H9 (cell line): ENCODE measurements at regions not wholly inside any gene's neighbourhood (a gene's known extent, or its start where the extent isn't known, plus 50 kb on each side); places are given as distances from the start of the nearest gene placed in this dataset.

ENCODE experiments used
- DNase-seq: peaks from one replicate; pipeline ENCODE4 v3.0.0-alpha.2; 2017
- H2AFZ ChIP-seq: one replicate; pipeline ENCODE4 v1.6.1; 2013; ENCODE audit warnings: mild to moderate bottlenecking, low read length, control low read depth, moderate library complexity
- H2AK5ac ChIP-seq: 2 replicates; pipeline ENCODE4 v1.6.1; 2013; ENCODE audit warnings: low read length, control low read depth, mixed read lengths; ENCODE audit not compliant: insufficient read length
- H2BK120ac ChIP-seq: one replicate; pipeline ENCODE4 v1.6.1; 2013; ENCODE audit warnings: low read depth, mild to moderate bottlenecking, low read length, control low read depth, inconsistent platforms; ENCODE audit not compliant: poor library complexity, severe bottlenecking
- H2BK12ac ChIP-seq: 2 replicates; pipeline ENCODE4 v1.6.1; 2013; ENCODE audit warnings: low read length, control low read depth, mixed read lengths, low read depth; ENCODE audit not compliant: insufficient read length
- H2BK15ac ChIP-seq: 2 replicates; pipeline ENCODE4 v1.6.1; 2013; ENCODE audit warnings: low read depth, low read length, control low read depth
- H2BK20ac ChIP-seq: one replicate; pipeline ENCODE4 v1.6.1; 2013; ENCODE audit warnings: low read depth, mild to moderate bottlenecking, low read length, control low read depth, inconsistent platforms; ENCODE audit not compliant: poor library complexity, severe bottlenecking
- H2BK5ac ChIP-seq: 2 replicates; pipeline ENCODE4 v1.6.1; 2013; ENCODE audit warnings: low read length, control low read depth, mixed read lengths; ENCODE audit not compliant: insufficient read length
- H3K14ac ChIP-seq: 2 replicates; pipeline ENCODE4 v1.6.1; 2013; ENCODE audit warnings: low read length, control low read depth; ENCODE audit not compliant: insufficient read depth
- H3K18ac ChIP-seq: 2 replicates; pipeline ENCODE4 v1.6.1; 2013; ENCODE audit warnings: low read depth, mild to moderate bottlenecking, mixed read lengths, low read length, control low read depth; ENCODE audit not compliant: insufficient read length
- H3K23ac ChIP-seq: 2 replicates; pipeline ENCODE4 v1.6.1; 2013; ENCODE audit warnings: low read length, control low read depth, mixed read lengths, low read depth; ENCODE audit not compliant: insufficient read length
- H3K23me2 ChIP-seq: 2 replicates; pipeline ENCODE4 v1.6.1; 2013; ENCODE audit warnings: low read depth, mild to moderate bottlenecking, mixed read lengths, low read length, control low read depth; ENCODE audit not compliant: insufficient read length, poor library complexity, severe bottlenecking
- H3K27ac ChIP-seq: 2 replicates; pipeline ENCODE4 v1.5.1; 2013; ENCODE audit warnings: low read length, control low read depth, mixed read lengths, low read depth; ENCODE audit not compliant: insufficient read length
- H3K27me3 ChIP-seq: 2 replicates; pipeline ENCODE4 v1.6.1; 2013; ENCODE audit warnings: low read length, control low read depth, inconsistent platforms; ENCODE audit not compliant: insufficient read depth
- H3K4ac ChIP-seq: 2 replicates; pipeline ENCODE4 v1.6.1; 2013; ENCODE audit warnings: low read depth, mild to moderate bottlenecking, control low read depth, inconsistent platforms, low read length, moderate library complexity
- H3K4me1 ChIP-seq: 2 replicates; pipeline ENCODE4 v1.6.1; 2013; ENCODE audit warnings: low read length, control low read depth, inconsistent platforms; ENCODE audit not compliant: insufficient read depth
- H3K4me2 ChIP-seq: 2 replicates; pipeline ENCODE4 v1.6.1; 2013; ENCODE audit warnings: low read length, control low read depth, mixed read lengths; ENCODE audit not compliant: insufficient read length, insufficient read depth
- H3K56ac ChIP-seq: 2 replicates; pipeline ENCODE4 v1.6.1; 2013; ENCODE audit warnings: low read depth, mild to moderate bottlenecking, mixed read lengths, low read length, control low read depth; ENCODE audit not compliant: insufficient read length
- H3K79me1 ChIP-seq: 2 replicates; pipeline ENCODE4 v1.6.1; 2013; ENCODE audit warnings: low read depth, mild to moderate bottlenecking, moderate library complexity, low read length, control low read depth, inconsistent platforms; ENCODE audit not compliant: insufficient read depth, poor library complexity, severe bottlenecking
- H3K79me2 ChIP-seq: 2 replicates; pipeline ENCODE4 v1.6.1; 2013; ENCODE audit warnings: low read length, control low read depth, inconsistent platforms; ENCODE audit not compliant: insufficient read depth
- H3K9ac ChIP-seq: 2 replicates; pipeline ENCODE4 v1.6.1; 2013; ENCODE audit warnings: low read length, control low read depth, mixed read lengths; ENCODE audit not compliant: insufficient read length; ENCODE audit errors: extremely low read depth
- H3K9me3 ChIP-seq: one replicate; pipeline ENCODE4 v1.6.1; 2013; ENCODE audit warnings: low read depth, low read length, inconsistent platforms; ENCODE audit not compliant: control insufficient read depth
- H3T11ph ChIP-seq: one replicate; pipeline ENCODE4 v1.6.1; 2013; ENCODE audit warnings: mild to moderate bottlenecking, low read length, control low read depth, inconsistent platforms
- H4K20me1 ChIP-seq: one replicate; pipeline ENCODE4 v1.6.1; 2013; ENCODE audit not compliant: control insufficient read depth, insufficient read length, insufficient read depth
- H4K5ac ChIP-seq: 2 replicates; pipeline ENCODE4 v1.6.1; 2013; ENCODE audit warnings: low read depth, mild to moderate bottlenecking, mixed read lengths, low read length, control low read depth; ENCODE audit not compliant: insufficient read length
- H4K8ac ChIP-seq: replicated peaks from 2 replicates; pipeline ENCODE4 v1.6.1; 2013; ENCODE audit warnings: low read length, control low read depth, mixed read lengths, low read depth; ENCODE audit not compliant: insufficient read length
- H4K91ac ChIP-seq: 2 replicates; pipeline ENCODE4 v1.6.1; 2013; ENCODE audit warnings: low read depth, mild to moderate bottlenecking, moderate library complexity, mixed read lengths, low read length, control low read depth; ENCODE audit not compliant: insufficient read length
- H3K27ac Mint-ChIP-seq, 3 experiments: 2 replicates in 2 of 3; 3 replicates in 1 of 3; pipeline ENCODE4 v1.8.0; 2020 to 2021; ENCODE audit warnings: mixed read lengths in 3 of 3, mild to moderate bottlenecking in 1 of 3, moderate library complexity in 1 of 3
- H3K27me3 Mint-ChIP-seq: 2 replicates; pipeline ENCODE4 v1.8.0; 2021; ENCODE audit warnings: low read depth, mild to moderate bottlenecking, moderate library complexity, mixed read lengths
- H3K36me3 Mint-ChIP-seq, 3 experiments: 2 replicates in 2 of 3; 3 replicates in 1 of 3; pipeline ENCODE4 v1.8.0; 2020 to 2021; ENCODE audit warnings: low read depth in 3 of 3, mixed read lengths in 3 of 3; ENCODE audit not compliant: insufficient read depth in 1 of 3
- H3K4me1 Mint-ChIP-seq, 2 experiments: 2 replicates each; pipeline ENCODE4 v1.8.0; 2020; ENCODE audit warnings: mixed read lengths in 2 of 2
- H3K4me3 Mint-ChIP-seq, 2 experiments: 2 replicates in 1 of 2; 3 replicates in 1 of 2; pipeline ENCODE4 v1.8.0; 2020 to 2021; ENCODE audit warnings: mild to moderate bottlenecking in 2 of 2, mixed read lengths in 2 of 2, moderate library complexity in 1 of 2
- H3K9me3 Mint-ChIP-seq, 2 experiments: 2 replicates in 1 of 2; 3 replicates in 1 of 2; pipeline ENCODE4 v1.8.0; 2020; ENCODE audit warnings: mild to moderate bottlenecking in 2 of 2, mixed read lengths in 2 of 2, moderate library complexity in 1 of 2
- WGBS: extraction: QIAGEN DNeasy Blood & Tissue Kit; methylation state at CpG from one replicate; pipeline ENCODE4 v1.1.7; 2013; ENCODE audit warnings: missing lambda C conversion rate, low lambda C conversion rate, mixed read lengths; ENCODE audit not compliant: insufficient read length; ENCODE audit errors: extremely low coverage; 5-methylcytosine and 5-hydroxymethylcytosine counted together
- TF ChIP-seq, protein P1 (sequence below): fragments of 200-600 bp; sonication (generic); conservative IDR thresholded peaks from 3 replicates; pipeline ENCODE4 v1.8.0; 2021; ENCODE audit warnings: antibody characterized with exemption, mild to moderate bottlenecking

DNA sequence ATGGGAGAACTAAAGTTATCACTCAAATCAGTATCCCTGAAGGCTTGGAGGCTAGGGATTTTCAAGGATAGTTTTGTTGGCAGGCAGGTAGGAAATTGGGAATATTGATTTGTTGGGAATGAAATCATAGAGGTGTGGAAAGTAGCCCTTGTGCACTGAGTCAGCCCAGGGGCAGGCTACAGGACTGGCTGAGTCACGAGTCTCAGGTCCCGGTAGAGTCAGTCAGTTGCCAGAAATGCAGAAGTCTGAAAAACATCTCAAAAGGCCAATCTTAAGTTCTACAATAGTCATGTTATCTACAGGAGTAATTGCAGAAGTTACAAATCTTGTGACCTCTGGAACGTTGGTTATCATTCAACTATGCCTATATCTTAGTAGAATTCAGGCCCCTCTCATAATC lies 153.1 kb downstream of the GC start:
- Histone ChIP-seq H2AK5ac (no peak overlapping the region), H2AFZ (no peak overlapping the region), H4K5ac (no peak overlapping the region), H3K27ac (no peak overlapping the region), H4K20me1 (no peaks in the 10 kb centered on the region), H3K23me2 (no peaks in the 10 kb centered on the region), H3K56ac (no peak overlapping the region), H3K9me3 (no peaks in the 10 kb centered on the region), H3K4me2 (no peak overlapping the region), H3T11ph (no peak overlapping the region), H3K4me1 (no peaks in the 10 kb centered on the region; the same call in 1 of the 2 replicates), H3K18ac (no peak overlapping the region), H3K9ac (no peak overlapping the region), H4K8ac (no peak overlapping the region), H2BK15ac (no peak overlapping the region), H4K91ac (no peak overlapping the region), H3K4ac (no peak overlapping the region), H2BK5ac (no peak overlapping the region), H2BK12ac (no peak overlapping the region), H2BK20ac (no peak overlapping the region), H3K23ac (no peak overlapping the region), H2BK120ac (no peak overlapping the region), H3K27me3 (no peaks in the 10 kb centered on the region), H3K79me1 (no peaks in the 10 kb centered on the region), H3K79me2 (no peaks in the 10 kb centered on the region), H3K14ac (no peak overlapping the region)
- WGBS, result no CpG with 5 or more reads among the region's 3 CpGs
- H3K27ac Mint-ChIP-seq, result no peak overlapping the region
- H3K27me3 Mint-ChIP-seq, result no peaks in the 10 kb centered on the region; the same call in 1 of the 2 replicates
- H3K4me1 Mint-ChIP-seq, result peaks cover 12 to 13% of the 10 kb centered on the region in 2 experiments
- no peak overlapping the region for H3K4me3 Mint-ChIP-seq
- H3K9me3 Mint-ChIP-seq, result peaks cover 16 to 20% of the 10 kb centered on the region in 2 experiments
- TF ChIP-seq, protein P1, sequence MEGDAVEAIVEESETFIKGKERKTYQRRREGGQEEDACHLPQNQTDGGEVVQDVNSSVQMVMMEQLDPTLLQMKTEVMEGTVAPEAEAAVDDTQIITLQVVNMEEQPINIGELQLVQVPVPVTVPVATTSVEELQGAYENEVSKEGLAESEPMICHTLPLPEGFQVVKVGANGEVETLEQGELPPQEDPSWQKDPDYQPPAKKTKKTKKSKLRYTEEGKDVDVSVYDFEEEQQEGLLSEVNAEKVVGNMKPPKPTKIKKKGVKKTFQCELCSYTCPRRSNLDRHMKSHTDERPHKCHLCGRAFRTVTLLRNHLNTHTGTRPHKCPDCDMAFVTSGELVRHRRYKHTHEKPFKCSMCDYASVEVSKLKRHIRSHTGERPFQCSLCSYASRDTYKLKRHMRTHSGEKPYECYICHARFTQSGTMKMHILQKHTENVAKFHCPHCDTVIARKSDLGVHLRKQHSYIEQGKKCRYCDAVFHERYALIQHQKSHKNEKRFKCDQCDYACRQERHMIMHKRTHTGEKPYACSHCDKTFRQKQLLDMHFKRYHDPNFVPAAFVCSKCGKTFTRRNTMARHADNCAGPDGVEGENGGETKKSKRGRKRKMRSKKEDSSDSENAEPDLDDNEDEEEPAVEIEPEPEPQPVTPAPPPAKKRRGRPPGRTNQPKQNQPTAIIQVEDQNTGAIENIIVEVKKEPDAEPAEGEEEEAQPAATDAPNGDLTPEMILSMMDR, result no peak
- H3K36me3 Mint-ChIP-seq, result peaks cover 1 to 19% (median 13%) of the 10 kb centered on the region in 3 experiments
- DNase-seq, result no peak
